GM12874 (cell line): ENCODE measurements at regions not wholly inside any gene's neighbourhood (a gene's known extent, or its start where the extent isn't known, plus 50 kb on each side); places are given as distances from the start of the nearest gene placed in this dataset.

ENCODE experiments used
- TF ChIP-seq, protein P1 (sequence below): IDR thresholded peaks from 2 replicates; pipeline ENCODE4 v1.5.1; 2011; ENCODE audit warnings: low read depth, mild to moderate bottlenecking, control low read depth, low read length, moderate library complexity; ENCODE audit not compliant: insufficient read depth

DNA sequence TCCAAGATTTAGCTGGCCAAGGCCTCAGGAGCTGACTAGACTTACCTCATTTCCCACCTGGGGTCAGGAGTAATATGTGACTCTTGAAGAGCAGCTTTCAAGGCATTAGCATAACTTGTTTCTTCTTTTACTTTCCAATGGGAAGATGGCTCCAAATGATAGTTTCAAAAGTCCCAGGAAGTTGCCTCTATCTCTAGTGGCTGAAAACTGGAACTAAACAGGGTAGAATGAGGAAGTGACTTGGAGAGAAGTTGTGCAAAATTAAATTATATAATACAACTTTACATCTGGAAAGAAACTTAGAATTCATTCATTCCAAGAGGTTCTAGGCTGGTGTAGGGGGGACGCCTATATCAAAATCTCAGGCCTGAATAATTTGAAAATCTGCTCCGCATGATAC, 250.1 kb upstream of the FMN2 start:
- TF ChIP-seq, protein P1, sequence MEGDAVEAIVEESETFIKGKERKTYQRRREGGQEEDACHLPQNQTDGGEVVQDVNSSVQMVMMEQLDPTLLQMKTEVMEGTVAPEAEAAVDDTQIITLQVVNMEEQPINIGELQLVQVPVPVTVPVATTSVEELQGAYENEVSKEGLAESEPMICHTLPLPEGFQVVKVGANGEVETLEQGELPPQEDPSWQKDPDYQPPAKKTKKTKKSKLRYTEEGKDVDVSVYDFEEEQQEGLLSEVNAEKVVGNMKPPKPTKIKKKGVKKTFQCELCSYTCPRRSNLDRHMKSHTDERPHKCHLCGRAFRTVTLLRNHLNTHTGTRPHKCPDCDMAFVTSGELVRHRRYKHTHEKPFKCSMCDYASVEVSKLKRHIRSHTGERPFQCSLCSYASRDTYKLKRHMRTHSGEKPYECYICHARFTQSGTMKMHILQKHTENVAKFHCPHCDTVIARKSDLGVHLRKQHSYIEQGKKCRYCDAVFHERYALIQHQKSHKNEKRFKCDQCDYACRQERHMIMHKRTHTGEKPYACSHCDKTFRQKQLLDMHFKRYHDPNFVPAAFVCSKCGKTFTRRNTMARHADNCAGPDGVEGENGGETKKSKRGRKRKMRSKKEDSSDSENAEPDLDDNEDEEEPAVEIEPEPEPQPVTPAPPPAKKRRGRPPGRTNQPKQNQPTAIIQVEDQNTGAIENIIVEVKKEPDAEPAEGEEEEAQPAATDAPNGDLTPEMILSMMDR, result no peak

DNA sequence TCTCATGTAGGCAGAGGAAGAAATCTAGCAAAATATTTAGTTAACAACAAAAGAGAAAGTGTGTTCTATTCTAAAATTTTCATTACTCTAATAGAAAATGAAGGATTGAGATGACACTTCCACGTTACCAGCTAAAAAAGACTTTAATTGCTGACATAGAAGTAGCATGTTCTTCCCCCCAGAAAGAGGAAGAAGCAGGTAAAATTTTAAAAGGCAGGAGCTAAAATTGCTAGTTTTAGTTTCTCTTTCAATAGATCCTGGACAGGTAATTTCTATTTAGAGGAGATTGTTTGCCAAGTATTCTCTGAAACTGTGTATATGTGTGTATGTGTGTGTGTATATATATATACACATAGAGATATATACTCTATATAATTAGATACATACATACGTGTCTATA, 248.1 kb upstream of the FMN2 start:
- TF ChIP-seq, protein P1, result no peak

DNA sequence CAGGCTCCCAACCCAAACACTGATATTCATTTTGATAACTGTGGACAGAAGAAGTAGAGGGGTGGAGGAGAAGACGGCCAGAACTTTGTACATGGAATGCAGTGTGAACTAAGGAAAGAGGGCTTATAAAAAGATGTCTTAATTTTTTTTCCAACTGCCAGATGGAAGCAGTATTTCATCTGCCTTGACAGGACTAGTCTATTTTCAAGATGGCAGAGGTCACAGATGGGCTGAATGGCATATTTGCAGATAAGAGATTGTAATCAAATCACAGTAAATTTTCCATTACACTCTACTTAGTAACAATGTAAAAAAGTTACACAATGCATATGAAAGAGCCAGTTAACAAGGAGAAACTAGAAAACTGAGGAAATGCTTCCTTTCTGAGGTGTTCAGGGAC, 246.8 kb upstream of the FMN2 start:
- TF ChIP-seq, protein P1, result no peak

DNA sequence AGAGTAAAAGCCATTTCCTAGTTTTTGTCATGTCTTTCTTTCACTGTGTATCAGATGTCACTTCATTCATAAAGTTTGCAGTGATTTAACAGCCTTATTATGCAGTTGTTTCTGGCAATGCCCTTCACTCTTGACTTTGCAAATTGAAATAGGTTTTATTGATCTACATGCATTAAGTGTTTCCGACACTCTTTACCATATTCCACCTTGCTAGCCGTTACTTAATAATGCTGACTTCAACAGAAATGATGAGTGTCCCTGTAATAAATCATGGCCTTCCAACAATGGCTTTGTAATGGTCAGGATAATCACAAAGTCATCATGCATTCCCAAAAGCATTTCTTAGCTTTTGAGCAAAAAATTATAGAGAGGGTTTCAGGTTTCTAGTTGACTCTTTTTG, 236.8 kb upstream of the FMN2 start:
- TF ChIP-seq, protein P1, result no peak

DNA sequence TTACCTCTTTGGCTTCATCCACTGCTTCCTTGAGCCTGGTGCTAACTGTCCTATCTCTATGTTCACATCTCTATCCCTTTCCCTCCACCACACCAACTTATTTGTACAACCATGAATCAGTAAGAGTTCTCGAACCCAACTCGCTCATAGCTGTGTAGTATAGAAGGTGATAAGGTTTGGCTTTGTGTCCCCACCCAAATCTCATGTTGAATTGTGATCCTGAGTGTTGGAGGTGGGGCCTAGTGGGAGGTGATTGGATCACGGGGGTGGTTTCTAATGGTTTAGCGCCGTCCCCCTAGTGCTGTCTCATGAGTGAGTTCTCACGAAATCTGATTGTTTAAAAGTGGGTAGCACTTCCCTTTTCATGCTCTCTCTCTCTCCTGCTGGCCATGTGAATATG, 235.6 kb upstream of the FMN2 start:
- TF ChIP-seq, protein P1, result no peak

DNA sequence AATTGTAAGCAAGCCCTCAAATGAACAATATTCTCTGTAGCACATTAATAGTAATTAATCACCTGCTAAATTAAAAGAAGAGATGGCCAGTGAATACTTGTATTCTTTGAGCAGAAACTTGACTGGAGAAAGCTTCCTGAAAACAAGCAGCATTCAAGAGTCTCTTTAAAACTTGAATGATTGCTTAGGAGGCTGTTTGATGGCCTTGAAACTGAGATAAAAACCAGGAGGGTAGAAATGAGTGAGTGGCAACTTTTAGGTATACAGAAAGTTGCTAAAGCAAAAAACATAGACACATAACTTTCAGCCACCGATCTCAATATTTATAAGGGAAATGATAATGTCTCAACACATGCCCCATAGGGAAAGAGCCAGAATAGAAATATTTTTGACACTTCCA, 234.8 kb upstream of the FMN2 start:
- TF ChIP-seq, protein P1, result no peak

DNA sequence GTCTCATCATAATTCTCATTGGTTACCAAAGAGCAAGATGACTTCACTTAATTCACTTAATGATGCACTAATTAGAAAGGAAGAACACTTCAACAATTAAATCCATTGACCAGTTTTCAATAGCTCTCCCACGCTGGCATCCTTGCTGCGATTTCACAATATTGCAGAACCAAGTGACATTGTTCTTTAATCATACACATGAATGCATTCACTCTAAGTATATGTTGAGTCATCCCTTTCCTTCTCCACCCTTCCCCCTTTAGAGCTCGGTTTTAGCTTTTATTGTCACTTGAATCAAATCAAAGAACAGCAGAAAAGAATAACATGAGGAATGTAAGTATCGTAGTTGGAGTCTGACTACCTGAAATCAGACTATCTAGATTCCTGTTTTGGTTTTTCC, 233.6 kb upstream of the FMN2 start:
- TF ChIP-seq, protein P1, result no peak

DNA sequence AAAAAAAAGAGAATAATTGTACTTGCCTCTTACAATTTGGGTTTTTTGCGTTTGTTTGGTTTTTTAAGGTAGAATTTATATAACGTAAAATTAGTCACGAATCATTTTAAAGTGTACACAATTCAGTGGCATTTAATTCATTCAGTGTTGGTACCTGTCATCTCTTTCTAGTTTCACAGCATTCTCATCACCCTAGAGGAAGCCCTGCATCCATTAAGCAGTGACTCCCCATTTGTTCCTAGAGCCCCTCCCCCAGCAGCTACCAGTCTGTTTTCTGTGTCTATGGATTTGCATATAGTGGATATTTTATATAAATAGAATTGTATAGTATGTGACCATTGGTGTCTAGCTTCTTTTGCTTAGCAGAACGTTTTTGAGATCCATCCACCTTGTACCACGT, 233.2 kb upstream of the FMN2 start:
- TF ChIP-seq, protein P1, result no peak
